SKM-1 (cell line): ENCODE measurements at regions not wholly inside any gene's neighbourhood (a gene's known extent, or its start where the extent isn't known, plus 50 kb on each side); places are given as distances from the start of the nearest gene placed in this dataset.

ENCODE experiments used
- DNase-seq: peaks from one replicate; lab custom pipeline; 2025; ENCODE audit not compliant: unreplicated experiment; lab: John Stamatoyannopoulos, UW

DNA sequence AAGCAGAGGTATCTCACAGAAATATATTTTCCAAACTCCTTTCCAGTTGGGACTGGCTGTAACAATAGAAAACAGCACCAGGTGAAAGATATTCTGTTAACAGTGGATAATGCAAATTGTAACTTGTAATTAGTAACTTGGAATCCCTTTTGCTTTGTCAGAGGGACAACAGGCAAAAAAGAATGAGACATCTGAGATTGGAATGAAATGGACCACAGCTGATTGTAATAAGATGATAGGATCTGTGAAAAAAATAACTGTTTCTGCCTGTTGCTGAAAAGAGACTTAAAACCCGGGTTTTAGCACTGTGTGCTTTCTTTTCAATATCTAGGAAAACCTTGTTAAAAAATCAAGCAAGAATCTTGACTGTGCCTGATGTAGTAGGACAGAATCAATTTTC, 655.7 kb downstream of the METTL15 start:
- no peak for DNase-seq

DNA sequence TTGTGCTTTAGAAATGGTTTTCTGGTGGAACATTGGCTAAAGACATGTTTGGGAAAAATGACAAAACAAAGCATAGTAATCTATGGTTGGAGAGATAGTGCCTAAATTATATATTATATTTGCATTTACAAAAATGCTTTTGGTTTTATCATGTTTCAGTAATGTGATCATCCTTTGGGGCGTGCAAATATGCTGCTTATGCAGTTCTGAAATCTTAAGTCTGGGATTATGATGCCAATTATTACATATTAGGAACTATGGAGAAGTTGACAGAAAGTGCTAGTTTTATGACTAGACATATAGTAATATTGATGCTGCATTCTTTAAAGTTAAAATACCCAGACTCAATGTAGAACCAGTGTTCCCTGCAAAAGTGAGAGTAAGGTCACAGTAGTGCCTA, 655.0 kb downstream of the METTL15 start:
- no peak for DNase-seq

DNA sequence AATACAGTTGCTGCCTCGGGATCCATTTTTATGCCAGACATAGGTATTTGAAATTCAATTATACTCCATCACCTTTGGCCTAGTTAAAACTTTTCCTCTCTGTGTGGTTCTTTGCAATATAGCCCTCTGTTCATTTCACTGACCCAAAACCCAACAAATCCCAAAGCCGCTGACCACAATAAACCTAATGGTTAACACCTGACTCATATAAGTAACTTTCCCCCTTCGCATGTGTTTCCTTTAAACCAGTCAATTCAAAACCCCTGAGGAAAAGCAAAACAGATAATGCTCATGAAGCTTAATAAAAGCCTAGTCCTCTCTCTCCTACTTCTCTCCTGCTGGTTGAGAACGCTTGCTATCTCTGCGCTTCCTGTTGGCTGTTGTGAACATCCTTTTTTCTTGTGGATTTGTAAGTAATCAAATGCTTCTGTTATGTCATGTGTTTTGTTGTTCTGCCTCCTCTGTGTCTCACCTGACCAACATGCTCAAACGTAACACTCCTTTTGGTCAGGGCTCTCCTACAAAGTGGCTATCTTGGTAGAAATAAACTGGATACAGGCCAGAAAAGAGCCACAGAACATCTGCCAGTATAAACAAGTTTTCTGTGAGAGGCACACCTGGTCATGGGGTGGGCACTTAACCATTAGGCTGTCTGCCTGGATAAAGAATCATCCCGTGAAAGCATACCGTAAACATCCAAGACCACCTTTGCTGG, 652.6 kb downstream of the METTL15 start:
- no peak for DNase-seq

DNA sequence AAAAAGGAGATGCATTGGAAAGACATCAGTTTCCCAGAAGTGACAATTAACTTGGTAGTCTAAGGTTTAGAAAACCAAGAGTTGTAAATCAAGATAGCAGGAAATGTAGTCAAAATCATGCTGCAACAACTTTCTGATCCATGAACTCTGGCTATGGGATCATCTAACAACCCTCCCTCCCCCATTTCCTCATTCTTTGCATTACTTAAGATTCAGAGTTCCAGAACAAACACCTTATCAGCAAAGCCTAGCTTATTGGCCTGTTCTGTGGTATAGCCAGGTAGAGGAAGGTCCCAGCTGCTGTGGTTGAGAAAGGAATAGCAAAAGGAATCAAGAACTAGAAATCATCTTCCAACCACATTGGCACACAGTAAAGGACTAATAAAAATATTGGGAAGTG, 651.1 kb downstream of the METTL15 start:
- no peak for DNase-seq

DNA sequence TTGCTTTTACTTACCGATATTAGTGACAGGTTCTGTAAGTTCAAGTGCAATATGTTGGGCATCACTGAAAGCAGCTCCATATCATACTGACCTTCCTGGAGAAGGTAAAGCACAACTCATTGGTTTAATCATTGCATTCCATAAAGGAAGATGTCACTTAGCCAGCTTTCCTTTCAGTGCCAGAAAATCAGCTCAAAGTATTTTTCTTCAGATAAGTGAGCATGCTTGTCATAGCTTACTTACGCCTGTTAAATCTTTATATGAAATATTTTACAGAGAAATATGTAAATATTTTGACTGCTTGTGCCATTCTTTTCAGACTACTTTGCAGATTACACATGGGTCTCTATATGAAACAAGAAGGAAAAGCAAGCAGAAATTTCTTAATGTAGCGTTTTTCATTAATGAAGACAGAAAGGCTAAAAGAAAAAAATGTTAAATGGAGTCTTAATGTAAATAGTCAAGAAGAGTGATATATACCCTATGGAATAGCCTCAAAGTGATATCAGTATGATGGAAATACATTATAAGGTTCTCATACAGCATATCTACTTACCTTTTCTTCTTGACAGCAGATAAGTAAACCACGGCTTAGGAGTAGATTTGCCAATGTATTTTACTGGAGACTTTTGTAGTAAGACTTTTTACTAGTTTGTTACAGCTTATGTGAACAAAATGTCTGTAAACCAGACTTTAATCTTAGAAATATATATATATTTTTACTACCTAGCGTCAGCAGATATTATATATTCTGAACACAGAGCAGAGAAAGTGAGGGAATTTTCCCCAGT, 649.7 kb downstream of the METTL15 start:
- no peak for DNase-seq

DNA sequence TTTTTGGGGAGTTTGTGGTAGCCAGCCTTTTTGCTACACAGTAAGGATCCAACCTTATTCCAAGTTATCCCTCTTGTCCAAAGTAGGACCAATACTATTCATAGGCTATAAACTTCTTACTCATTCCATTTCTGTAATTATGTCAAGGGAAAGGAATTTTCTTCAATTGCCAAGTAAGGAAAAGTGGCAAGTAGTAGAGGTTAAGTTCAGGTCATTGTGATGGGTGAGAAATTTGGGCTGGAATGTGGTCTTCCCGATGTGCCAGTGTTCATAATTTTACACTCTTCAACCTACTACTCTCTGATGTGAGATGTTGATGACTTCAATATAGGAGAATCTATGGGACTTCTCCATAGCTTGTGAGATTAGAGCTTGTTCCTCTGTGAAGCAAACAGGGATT, 648.8 kb downstream of the METTL15 start:
- no peak for DNase-seq

DNA sequence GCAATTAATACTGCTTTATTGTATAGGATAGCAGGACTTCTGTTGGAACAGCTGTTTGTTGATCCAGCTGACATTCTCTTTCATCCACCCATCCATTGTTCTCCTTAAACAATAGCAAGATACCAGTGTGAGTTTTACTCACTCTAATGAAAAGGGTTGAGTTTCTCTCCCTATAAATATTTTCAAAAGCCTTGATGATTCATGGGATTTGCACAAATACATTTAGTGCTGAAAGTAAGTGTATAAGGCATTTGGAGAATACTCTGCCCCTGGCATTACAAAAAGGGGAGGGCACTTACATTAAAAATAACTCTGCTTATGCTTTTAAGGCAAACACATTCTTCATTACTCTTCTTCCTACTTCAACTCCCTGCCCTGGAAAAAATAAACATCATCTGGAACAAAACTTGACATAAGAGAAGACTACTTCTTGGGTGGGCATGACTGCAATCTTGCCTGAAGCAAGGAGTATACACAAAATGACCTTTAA, 634.9 kb downstream of the METTL15 start:
- no peak for DNase-seq

DNA sequence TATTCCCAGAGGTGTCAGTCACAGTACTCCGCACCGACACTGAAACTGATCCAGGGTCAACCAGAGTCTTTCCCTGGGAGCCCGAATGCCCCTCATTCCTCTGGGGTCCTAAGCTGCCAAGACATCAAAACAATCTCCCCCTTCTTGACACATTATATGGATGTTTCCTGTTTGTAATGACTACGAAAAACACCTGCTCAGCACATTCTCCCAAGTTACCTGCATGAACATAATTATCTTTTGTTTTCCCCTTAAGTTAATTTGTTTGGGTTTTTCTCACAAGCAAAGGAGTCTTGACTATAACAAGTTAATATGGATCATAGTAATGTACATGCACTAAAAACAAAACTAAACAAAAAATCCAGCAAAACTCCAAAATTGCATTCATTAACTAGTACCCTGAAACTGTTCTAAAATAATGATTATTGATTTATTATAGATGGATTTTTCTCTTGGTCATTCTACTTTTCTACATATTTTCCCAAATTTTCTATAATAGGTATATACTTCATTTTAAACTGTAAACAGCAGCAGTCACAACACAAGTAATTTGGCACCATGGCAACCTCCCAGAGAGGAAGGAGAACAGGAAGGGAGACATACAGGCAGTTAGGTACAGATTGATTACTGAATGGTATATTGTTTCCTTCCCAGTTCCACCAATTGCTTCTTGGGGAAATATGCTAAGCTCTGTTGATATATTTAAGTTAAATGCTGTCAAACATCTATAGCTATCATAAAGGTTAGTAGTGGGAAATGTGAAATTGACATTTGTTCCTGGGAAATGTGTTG, 631.5 kb downstream of the METTL15 start:
- DNase-seq: no peak

DNA sequence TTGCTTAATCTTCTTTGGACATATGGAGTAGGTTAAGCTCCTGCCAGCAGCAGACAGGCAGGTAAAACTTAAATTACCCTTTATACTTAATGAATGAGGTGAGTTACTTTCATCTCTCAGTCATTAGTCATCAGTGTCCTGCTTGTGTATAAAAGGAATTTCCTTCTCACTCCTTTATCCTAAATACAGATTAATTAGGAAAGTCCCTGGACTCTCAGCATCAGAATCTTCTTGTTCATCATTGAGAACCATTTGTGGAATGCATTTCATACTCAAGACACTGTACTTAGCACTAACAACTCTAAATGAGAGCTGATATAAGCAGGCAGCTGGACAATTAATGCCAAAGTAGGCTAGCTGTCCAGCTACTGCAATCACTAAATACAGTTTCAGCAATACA, 630.4 kb downstream of the METTL15 start:
- no peak for DNase-seq

DNA sequence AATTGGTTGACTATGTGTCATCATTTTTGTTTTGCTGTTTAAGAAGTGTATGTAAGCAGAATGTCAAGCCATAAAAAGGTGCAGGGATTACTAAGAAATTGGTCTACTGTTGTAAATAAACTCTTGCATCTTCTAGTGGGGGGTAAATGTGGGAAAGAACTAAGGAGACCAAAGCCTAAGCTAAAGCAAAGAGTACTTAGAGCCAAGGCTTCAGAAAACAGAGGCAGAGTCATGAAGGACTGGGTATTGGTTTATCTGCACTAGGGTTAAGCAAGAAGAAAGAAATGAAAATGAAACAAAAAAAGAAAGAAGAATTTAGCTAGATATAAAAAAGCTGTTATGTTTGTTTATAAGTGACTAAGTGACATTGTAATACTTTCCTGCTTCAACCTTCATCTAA, 628.1 kb downstream of the METTL15 start:
- no peak for DNase-seq

DNA sequence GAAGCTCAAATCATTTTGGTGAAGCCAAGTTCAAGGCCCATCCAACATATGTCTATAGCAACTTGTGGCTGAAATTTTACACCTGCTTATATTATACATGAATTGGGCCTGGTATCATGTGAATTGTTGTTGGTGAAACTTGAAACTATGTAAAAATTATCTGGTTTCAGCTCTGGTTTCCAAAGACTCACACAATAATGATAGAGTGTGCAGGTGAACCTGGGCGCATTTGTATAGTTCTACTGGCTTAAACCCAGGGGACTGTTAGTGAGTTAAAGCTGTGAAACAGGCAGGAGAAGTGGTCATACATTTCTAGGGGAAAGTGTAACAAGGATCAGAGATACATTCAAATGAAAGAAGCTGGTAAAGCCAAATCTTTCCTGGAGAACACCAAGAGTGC, 627.3 kb downstream of the METTL15 start:
- DNase-seq: no peak

DNA sequence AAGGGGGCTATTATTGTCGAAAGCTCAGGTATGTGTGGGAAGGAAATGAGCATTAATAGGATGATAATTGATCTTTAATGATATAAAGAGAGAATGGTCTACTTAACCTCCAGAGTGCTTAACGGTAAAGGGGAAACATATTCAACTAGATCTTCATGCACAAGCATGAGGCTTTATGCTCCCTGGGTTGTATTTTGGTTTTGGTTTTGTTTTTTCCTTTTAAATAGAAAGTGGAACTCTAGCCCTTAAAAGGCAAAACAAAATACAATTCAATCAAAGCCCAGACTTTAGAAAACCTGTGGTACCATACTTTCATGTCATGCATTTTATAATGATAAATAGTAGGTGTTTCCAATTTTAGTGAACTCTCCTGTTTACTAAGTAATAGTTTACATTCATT, 622.7 kb downstream of the METTL15 start:
- DNase-seq: no peak

DNA sequence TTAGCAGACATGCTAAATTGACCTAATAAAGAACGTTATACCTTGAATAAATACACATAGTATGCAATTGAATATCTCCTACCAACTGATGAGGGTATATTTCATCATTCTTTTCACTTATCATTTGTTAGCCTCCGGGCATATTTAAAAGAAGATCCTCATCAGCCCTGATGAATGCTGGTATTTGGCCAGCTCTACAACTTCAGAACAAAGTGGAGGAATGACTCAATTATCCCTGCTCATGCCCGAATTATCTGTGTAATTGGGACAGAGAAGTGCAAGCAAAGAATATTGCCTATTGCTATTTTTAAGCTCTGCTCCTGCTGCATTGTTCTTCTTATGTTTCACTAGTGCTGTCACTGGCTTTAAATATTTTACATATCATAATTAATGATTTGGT, 622.1 kb downstream of the METTL15 start:
- no peak for DNase-seq

DNA sequence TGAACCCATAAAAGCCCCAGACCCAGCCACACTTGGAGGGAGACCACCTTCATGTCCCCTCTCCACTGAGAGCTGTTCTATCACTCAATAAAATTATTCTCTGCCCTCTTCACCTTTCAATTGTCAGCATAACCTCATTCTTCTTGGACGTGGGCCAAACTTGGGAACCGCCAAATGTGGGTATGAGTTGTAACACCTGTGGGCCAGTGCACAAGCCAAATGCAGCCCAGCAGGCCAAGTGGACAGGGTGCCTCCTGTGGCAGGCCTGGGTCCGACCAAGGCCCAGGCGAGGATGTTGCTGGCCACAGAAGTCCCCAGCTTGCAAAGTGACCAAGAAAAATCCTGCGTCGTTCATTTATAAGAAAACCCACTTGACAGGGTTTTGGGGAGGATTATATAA, 621.2 kb downstream of the METTL15 start:
- no peak for DNase-seq

DNA sequence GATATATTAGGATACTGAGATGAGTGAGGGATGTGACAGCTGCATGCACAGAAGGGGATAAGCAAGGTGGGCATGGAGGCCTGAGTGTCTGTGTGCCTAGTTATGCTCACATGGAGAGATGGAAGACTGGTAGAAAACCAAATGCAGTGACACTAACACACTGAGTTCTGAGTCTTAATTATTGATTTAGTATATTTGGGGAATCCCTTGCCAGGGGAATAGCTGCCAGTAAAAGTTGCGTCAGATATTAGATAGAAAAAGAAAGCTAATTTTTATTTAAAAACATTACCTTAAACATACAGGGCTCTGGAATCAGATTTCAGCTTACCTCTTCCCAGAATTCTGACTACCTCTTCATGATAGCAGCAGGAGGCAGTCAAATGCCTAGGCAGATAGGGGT, 620.5 kb downstream of the METTL15 start:
- no peak for DNase-seq

DNA sequence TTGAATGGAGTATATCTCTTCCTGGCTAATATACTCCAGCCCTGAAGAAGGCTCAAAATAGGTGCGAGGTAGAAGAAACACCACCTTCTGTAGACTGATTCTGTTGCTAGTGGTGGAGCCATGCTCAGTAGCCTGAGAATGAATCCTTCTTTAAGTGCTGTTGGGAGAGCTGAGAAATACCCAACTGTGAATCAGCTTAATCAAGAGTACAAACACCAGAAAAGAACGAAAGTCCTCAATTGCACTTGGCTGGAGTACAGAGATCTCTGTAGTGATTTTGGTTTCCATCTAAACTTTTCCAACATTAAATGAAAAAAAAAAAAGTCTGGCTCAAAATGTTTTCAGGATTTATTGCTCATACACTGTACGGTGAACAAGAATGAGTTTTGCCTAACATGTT, 619.1 kb downstream of the METTL15 start:
- no peak for DNase-seq

DNA sequence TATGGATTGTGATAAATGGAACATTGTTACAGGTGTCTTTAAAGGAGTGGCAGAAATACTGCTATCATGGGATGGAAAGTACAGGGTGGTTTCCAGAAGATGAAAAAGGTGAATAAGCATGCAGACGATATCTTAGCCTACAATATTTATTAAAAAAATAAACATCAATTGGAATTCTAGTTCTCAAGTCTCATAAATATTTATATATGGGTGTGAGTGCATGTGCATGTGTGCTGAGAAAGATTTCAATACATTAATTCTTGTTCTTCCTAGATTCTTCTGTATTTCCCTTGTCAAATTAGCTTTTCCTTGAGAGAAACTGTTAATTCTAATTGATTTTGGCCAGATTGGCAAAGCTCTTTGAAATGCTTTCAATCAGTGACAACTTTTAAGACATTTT, 618.2 kb downstream of the METTL15 start:
- no peak for DNase-seq

DNA sequence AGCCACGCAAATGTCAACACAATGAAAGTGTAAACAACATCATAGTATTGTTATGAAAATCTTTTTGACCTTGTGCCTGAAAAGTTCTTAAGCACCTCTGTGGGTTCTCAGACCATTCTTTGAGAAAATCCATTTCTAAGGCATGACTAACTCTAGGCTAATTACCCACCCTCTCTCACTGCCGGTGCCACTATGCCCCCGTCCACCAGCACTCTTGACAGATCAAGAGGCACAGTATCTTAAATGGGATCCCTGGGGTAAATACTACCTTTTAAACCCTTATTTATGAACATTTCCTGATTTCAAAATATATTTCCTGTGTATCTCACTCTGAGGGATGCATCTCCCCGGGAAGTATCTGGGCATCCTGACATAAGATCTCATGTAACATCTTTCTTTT, 607.5 kb downstream of the METTL15 start:
- no peak for DNase-seq

DNA sequence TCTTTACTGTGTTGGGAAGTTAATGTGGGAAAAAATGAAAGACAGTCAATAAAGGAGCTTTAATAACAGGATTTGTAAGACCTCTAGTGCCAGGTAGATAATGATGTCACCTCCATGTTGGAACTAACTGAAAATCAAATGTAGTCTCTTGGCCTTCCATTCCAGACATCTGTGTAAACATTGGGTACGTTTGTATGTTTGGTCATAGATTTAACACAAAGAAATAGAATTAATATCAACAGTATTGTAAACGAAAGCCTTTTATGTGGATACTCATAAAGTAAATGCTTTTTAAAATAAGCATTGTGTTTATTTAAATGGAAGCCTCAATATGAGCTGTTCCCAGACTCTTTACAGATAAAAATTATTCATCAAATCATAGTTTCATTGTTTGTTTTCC, 605.7 kb downstream of the METTL15 start:
- DNase-seq: no peak

DNA sequence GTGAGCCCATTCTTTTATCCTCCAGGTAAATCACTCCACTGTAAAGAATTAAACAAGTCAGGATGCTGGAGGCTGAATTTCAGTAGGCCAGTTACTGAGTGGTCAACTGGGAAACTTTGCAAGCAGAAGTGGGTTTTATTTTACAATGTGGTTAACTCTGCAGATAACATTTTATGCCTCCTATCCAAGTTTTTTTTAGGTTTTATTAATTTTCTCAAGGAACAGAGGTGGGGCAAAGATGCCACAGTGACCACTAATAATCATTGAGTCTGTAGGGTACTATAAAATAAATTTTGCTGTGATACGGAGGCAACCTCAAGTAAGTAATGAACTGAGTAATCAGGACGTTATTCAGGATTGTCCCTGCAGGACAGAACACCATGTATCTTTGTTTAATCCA, 599.9 kb downstream of the METTL15 start:
- DNase-seq: no peak

DNA sequence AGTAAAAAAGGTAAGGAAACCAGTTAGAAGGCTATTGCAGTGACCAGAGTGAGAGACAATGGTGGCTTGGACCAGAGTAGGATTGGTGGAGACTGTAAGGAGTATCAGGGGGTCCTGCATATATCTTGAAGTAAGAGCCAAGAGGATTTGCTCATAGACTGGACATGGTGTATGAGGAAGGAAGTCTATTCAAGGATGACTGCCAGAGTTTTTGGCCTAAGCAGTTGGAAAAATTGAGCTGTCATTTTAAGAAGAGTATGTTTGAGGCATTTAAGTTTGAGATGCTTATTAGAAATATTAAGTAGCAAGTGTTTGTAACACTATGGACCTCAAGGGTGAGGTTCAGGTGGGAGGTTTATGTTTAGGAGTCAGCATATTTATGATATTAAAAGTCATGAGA, 596.6 kb downstream of the METTL15 start:
- DNase-seq: no peak

DNA sequence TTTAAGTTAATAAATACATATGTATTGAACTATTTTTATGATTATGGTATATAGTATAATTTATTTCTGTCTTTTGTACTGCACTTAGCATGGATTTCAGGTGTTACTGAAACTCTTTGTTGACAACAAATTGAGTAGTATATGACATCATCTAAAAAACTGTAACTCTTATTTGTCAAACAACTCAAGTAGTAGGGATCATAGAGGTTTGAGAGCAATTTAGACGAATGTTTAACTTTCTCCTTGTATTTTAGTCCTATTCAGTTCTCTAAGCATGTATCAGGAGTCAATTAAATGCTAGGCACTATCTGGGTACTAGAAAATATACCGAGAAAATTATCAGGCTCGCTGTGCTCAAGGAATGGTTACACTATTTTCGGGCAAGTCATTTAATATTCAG, 595.2 kb downstream of the METTL15 start:
- DNase-seq: no peak
